Amniotic epithelial cell (primary cell): ENCODE measurements at regions not wholly inside any gene's neighbourhood (a gene's known extent, or its start where the extent isn't known, plus 50 kb on each side); places are given as distances from the start of the nearest gene placed in this dataset.

ENCODE experiments used
- DNase-seq: peaks from one replicate; pipeline ENCODE4 v3.0.0-alpha.2; 2010; ENCODE audit warnings: low read depth

GRCh38 chr14:101467181-101467926, 93.9 kb upstream of the DIO3 start:
- no peak for DNase-seq

- no peak for DNase-seq
Observed at GRCh38 chr14:101469382-101470247, 91.7 kb upstream of the DIO3 start.

DNA sequence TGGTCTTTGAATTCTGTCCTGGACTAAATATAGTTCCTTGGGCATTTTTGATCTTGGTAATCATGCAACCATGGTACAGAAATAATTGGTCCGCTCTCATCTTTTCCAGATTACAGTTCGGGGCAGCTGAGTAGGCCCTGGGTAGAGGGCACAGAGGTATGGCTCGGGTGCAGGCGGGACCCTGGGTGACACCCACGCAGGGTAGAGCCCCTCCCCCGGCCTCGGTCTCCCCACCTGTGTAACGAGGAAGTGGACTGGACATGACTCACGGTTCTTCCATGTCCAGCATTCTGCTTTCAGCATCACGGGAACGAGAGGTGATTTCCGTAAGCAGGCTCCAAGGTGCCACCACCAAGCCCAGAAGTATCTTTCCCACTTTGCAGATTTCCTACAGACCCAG, 91.0 kb upstream of the DIO3 start:
- DNase-seq: no peak

GRCh38 chr14:101471723-101472517, 89.4 kb upstream of the DIO3 start:
- no peak for DNase-seq

- DNase-seq: no peak
Observed at GRCh38 chr14:101472518-101472849, 88.8 kb upstream of the DIO3 start.

DNA sequence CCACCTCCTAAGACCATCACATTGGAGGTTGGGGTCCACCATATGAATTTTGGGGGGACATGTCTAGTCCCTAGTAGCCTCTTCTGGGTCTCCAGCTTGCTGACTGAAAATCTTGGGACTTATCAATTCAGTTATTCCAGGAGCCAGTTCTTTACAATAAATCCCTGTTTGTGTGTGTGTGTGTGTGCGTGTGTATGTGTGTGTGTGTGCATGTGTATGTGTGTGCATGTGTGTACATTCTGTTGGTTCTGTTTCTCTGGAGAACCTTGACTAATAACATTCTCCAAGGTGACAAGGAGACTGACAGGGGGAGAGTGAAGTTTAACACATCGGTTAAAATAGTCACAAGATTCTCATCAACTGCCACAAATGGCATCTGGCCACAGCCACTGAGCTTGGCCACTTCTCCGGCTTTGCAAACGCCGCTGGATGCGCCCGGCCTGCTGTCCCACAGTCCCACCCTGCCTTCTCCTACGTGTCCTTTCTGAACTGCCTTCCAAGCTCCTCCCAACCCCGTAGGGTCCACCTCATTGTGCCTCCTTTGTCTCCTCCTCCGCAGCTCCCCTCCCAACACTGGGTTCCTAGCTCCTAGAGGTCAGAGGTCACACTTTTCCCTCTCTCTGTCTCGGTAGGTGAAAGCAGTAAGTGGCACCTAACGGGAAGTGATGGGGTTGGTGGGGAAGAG, 88.1 kb upstream of the DIO3 start:
- no peak for DNase-seq

DNA sequence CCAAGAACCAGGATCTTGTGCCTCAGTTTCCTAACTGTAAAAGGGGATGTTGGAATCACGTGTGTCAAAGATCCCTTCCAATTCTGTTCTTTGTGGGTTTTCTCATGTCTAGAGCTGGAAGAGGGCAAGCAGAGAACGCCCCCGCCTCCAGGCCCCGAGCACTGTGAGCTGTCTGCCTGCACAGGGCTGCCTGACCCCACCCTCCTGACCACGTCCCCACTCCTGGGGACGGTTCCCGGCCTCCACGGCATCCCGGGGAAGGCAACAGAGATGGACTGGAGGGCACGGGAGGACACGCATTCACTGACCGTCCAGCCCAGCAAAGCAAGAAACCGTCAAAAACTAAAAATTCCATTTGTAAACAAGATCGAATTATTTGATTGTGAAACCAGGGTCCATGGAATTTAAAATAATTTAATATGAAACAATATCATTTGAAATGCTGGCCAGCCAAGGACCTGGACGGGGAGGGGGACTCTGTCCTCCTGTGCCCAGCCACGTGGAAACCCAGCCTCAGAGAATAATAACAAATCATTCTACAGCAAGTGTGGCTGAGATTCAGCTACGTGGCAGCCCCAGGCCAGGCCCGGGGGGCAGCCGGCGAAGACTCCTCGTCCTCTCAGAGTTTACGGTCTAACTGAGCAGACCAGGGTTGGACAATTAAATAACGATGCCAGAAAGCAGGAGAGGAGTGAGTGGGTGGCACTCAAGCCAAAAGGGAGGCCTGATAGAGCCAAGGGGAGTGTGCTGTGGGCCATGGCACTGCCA, 87.3 kb upstream of the DIO3 start:
- no peak for DNase-seq

GRCh38 chr14:101474563-101475455, 86.5 kb upstream of the DIO3 start:
- no peak for DNase-seq

GRCh38 chr14:101475456-101476257, 85.6 kb upstream of the DIO3 start:
- peak; percentile 94 for DNase-seq

- DNase-seq: no peak
Observed at GRCh38 chr14:101476258-101476915, 84.9 kb upstream of the DIO3 start.

DNA sequence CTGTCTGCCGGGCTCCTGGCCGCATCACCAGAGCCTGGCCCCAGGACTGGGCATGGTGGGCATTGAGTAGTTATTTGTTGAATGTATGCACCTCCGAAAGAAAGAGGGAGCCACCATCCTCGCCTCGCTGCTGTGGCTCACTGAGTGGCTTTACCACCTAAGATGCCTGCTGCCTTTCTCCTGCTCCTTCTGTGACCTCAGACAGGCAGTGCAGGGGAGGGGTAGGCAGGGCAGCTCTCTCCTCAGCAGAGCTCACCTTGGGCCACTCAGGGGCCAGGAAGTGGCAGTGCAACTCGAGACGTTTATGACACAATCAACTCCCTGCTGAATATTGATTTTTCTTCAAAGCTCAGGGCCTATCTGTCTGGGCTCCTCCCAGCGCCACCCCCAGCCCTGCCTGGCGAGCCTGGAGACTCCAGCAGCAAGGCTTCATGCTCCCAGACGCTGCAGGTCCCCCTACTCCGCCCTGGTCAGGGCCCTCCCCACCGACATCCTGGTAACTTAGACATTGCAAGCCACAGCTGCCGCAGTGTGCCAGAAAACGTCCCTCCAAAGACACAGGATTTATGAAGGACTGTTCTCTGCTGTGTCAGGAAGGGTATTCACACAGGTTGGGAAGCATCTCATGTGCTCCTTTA, 84.3 kb upstream of the DIO3 start:
- DNase-seq: no peak

GRCh38 chr14:101477648-101478047, 83.6 kb upstream of the DIO3 start:
- DNase-seq: peak; percentile 19

GRCh38 chr14:101478096-101478495, 83.2 kb upstream of the DIO3 start:
- DNase-seq: no peak

GRCh38 chr14:101478796-101479410, 82.4 kb upstream of the DIO3 start:
- DNase-seq: no peak

GRCh38 chr14:101480022-101480746, 81.1 kb upstream of the DIO3 start:
- no peak for DNase-seq

- peak; percentile 90 for DNase-seq
Observed at GRCh38 chr14:101480747-101481530, 80.4 kb upstream of the DIO3 start.
